PC-3 (cell line): ENCODE measurements at regions not wholly inside any gene's neighbourhood (a gene's known extent, or its start where the extent isn't known, plus 50 kb on each side); places are given as distances from the start of the nearest gene placed in this dataset.

ENCODE experiments used
- ATAC-seq: fragments of 200-7000 bp; cut with Tn5 transposase; 2 replicates; pipeline ENCODE4 v1.9.1; 2020; ENCODE audit warnings: mild to moderate bottlenecking, moderate library complexity
- BruUV-seq: library from RNA; stranded (reverse); fragments of 400-500 nt; replicated peaks from 2 replicates; lab custom pipeline; 2021; lab: Mats Ljungman, UMichigan
- CTCF ChIA-PET: fragments of 300-600 bp; sonication (Branson Sonifier 250); formaldehyde crosslinking; loops from one replicate; lab custom pipeline; 2022; ENCODE audit warnings: antibody characterized with exemption; lab: Charles Lee
- POLR2A ChIA-PET: fragments of 300-600 bp; sonication (Branson Sonifier 250); formaldehyde crosslinking; loops from one replicate; lab custom pipeline; 2022; ENCODE audit warnings: antibody characterized with exemption; ENCODE audit not compliant: unreplicated experiment; lab: Charles Lee
- DNase-seq: peaks from one replicate; pipeline ENCODE4 v3.0.0-alpha.2; 2015
- H2AFZ ChIP-seq: fragments of 300-600 bp; sonication (generic); 2 replicates; pipeline ENCODE4 v1.6.0; 2016; ENCODE audit warnings: antibody characterized with exemption, low read length
- H3F3A ChIP-seq: fragments of 300-600 bp; sonication (generic); one replicate; pipeline ENCODE4 v1.6.0; 2017; ENCODE audit warnings: antibody characterized with exemption, low read length, control low read depth, mild to moderate bottlenecking; ENCODE audit not compliant: unreplicated experiment
- H3K27ac ChIP-seq: fragments of 300-600 bp; sonication (generic); 2 replicates; pipeline ENCODE4 v1.5.1; 2016; ENCODE audit warnings: mild to moderate bottlenecking, low read length
- H3K27me3 ChIP-seq: fragments of 300-600 bp; sonication (generic); 2 replicates; pipeline ENCODE4 v1.6.1; 2016; ENCODE audit warnings: low read length, mixed read lengths
- H3K36me3 ChIP-seq: fragments of 300-600 bp; sonication (generic); 2 replicates; pipeline ENCODE4 v1.6.1; 2016; ENCODE audit warnings: low read depth, mixed run types, low read length, mixed read lengths
- H3K4me1 ChIP-seq: fragments of 300-600 bp; sonication (generic); 2 replicates; pipeline ENCODE4 v1.5.1; 2016; ENCODE audit warnings: low read length; ENCODE audit not compliant: insufficient read depth
- H3K4me2 ChIP-seq: fragments of 300-600 bp; sonication (generic); 2 replicates; pipeline ENCODE4 v1.6.0; 2016; ENCODE audit warnings: low read length
- H3K4me3 ChIP-seq: fragments of 300-600 bp; sonication (generic); 2 replicates; pipeline ENCODE4 v1.5.1; 2016; ENCODE audit warnings: mild to moderate bottlenecking, low read length, mixed read lengths
- H3K79me2 ChIP-seq: fragments of 300-600 bp; sonication (generic); 2 replicates; pipeline ENCODE4 v1.6.1; 2017; ENCODE audit warnings: low read length, mixed read lengths
- H3K9ac ChIP-seq: fragments of 300-600 bp; sonication (generic); 2 replicates; pipeline ENCODE4 v1.6.0; 2016; ENCODE audit warnings: mild to moderate bottlenecking, low read length
- H3K9me2 ChIP-seq: fragments of 300-600 bp; sonication (generic); replicated peaks from 2 replicates; pipeline ENCODE4 v1.6.1; 2016; ENCODE audit warnings: mixed run types, low read length, mixed read lengths
- H3K9me3 ChIP-seq: fragments of 300-600 bp; sonication (generic); 2 replicates; pipeline ENCODE4 v1.6.1; 2016; ENCODE audit warnings: low read length, mixed read lengths
- H4K20me1 ChIP-seq: fragments of 300-600 bp; sonication (generic); 2 replicates; pipeline ENCODE4 v1.6.1; 2016; ENCODE audit warnings: low read length, mixed read lengths
- CTCF ChIP-seq: fragments of 300-600 bp; sonication (generic); conservative IDR thresholded peaks from 2 replicates; pipeline ENCODE4 v1.5.1; 2017; ENCODE audit warnings: antibody characterized with exemption, low read depth, mild to moderate bottlenecking, low read length
- EZH2 ChIP-seq: fragments of 300-600 bp; sonication (generic); IDR thresholded peaks from one replicate; pipeline ENCODE4 v1.6.1; 2017; ENCODE audit warnings: antibody characterized with exemption, mild to moderate bottlenecking, low read length; ENCODE audit not compliant: unreplicated experiment
- EZH2phosphoT487 ChIP-seq: fragments of 300-600 bp; sonication (generic); IDR thresholded peaks from 2 replicates; pipeline ENCODE4 v1.6.1; 2018; ENCODE audit warnings: mild to moderate bottlenecking, antibody characterized with exemption, low read length, borderline replicate concordance
- intact Hi-C: fragments of 100-400 bp; cut with micrococcal nuclease; formaldehyde crosslinking; loops from 2 replicates; pipeline ENCODE4 v1.9.0; 2023

- Histone ChIP-seq H3K9me3 (no peaks in the 10 kb centered on the region), H3K4me2 (no peak overlapping the region), H3K4me1 (no peaks in the 10 kb centered on the region), H3K9ac (no peak overlapping the region), H3K36me3 (no peaks in the 10 kb centered on the region), H3K79me2 (no peaks in the 10 kb centered on the region), H3K27me3 (no peaks in the 10 kb centered on the region), H4K20me1 (no peaks in the 10 kb centered on the region), H3K9me2 (no peaks in the 10 kb centered on the region), H3F3A (no peaks in the 10 kb centered on the region), H2AFZ (no peak overlapping the region), H3K27ac (no peak overlapping the region), H3K4me3 (no peak overlapping the region)
- intact Hi-C loops = no loop called here
- ATAC-seq = no peak
- BruUV-seq = no TSS peak
- no peak for DNase-seq
- ChIA-PET POLR2A (no interaction called here), CTCF (no interaction called here)
- no peak for TF ChIP-seq EZH2
- no peak for TF ChIP-seq EZH2phosphoT487
- no peak for TF ChIP-seq CTCF
Observed at GRCh38 chr3:107130089-107130700, 247.0 kb upstream of the CCDC54 start.

GRCh38 chr3:107132674-107133073, 244.6 kb upstream of the CCDC54 start:
- POLR2A ChIA-PET = no interaction called here
- Histone ChIP-seq H3K27ac (no peak overlapping the region), H4K20me1 (no peaks in the 10 kb centered on the region), H3F3A (no peaks in the 10 kb centered on the region), H3K9me2 (no peaks in the 10 kb centered on the region), H3K9me3 (no peaks in the 10 kb centered on the region), H2AFZ (no peak overlapping the region), H3K4me2 (no peak overlapping the region), H3K36me3 (no peaks in the 10 kb centered on the region), H3K9ac (no peak overlapping the region), H3K27me3 (no peaks in the 10 kb centered on the region), H3K4me1 (no peaks in the 10 kb centered on the region), H3K79me2 (no peaks in the 10 kb centered on the region), H3K4me3 (no peak overlapping the region)
- TF ChIP-seq EZH2 (no peak), CTCF (no peak), EZH2phosphoT487 (no peak)
- intact Hi-C loops = no loop called here
- no peak for ATAC-seq
- DNase-seq = no peak
- CTCF ChIA-PET = no interaction called here
- no TSS peak for BruUV-seq

DNA sequence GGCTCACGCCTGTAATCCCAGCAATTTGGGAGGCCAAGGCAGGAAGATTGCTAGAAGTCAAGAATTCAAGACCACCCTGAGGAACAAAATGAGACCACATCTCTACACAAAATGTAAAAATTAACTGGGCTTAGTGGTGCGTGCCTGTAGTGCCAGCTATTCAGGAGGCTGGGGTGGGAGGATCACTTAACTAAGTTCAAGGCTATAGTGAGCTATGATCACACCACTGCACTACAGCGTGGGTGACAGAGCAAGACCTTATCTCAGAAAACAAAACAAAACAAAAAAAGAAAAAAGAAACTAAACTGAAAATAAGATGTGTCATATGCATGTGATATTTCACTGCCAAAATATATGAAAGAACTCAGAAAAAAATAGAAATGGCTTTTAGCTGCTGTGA, 243.3 kb upstream of the CCDC54 start:
- BruUV-seq = no TSS peak
- DNase-seq = no peak
- H3K9me3 ChIP-seq = no peaks in the 10 kb centered on the region
- H4K20me1 ChIP-seq = no peaks in the 10 kb centered on the region
- ChIA-PET POLR2A (interaction anchor here (0.5 kb wide), 1 partner anchor 17 kb away, joined by 6 read pairs; no protein-coding TSS in a partner anchor), CTCF (no interaction called here)
- no peak overlapping the region for H2AFZ ChIP-seq
- no peak overlapping the region for H3K4me3 ChIP-seq
- H3K4me2 ChIP-seq = no peak overlapping the region
- TF ChIP-seq CTCF (no peak), EZH2 (no peak), EZH2phosphoT487 (no peak)
- H3K36me3 ChIP-seq = no peaks in the 10 kb centered on the region
- no peak overlapping the region for H3K9ac ChIP-seq
- no peaks in the 10 kb centered on the region for H3K4me1 ChIP-seq
- H3K27me3 ChIP-seq = no peaks in the 10 kb centered on the region
- no peaks in the 10 kb centered on the region for H3K79me2 ChIP-seq
- no peaks in the 10 kb centered on the region for H3K9me2 ChIP-seq
- no peaks in the 10 kb centered on the region for H3F3A ChIP-seq
- intact Hi-C loops = no loop called here
- no peak overlapping the region for H3K27ac ChIP-seq
- no peak for ATAC-seq
